SK-N-MC (cell line): ENCODE measurements at regions not wholly inside any gene's neighbourhood (a gene's known extent, or its start where the extent isn't known, plus 50 kb on each side); places are given as distances from the start of the nearest gene placed in this dataset.

ENCODE experiments used
- EZH2 ChIP-seq: fragments of 200-600 bp; sonication (generic); IDR thresholded peaks from one replicate; pipeline ENCODE4 v1.6.1; 2017; ENCODE audit warnings: antibody characterized with exemption
- FOXP2 ChIP-seq: optimal IDR thresholded peaks from 2 replicates; pipeline ENCODE3; 2011; ENCODE audit warnings: mild to moderate bottlenecking, moderate library complexity; ENCODE audit not compliant: insufficient read depth; ENCODE audit errors: extremely low read length, control extremely low read depth
- POLR2AphosphoS5 ChIP-seq: IDR thresholded peaks from 2 replicates; pipeline ENCODE4 v1.6.1; 2012; ENCODE audit warnings: mild to moderate bottlenecking, low read depth, low read length, borderline replicate concordance

DNA sequence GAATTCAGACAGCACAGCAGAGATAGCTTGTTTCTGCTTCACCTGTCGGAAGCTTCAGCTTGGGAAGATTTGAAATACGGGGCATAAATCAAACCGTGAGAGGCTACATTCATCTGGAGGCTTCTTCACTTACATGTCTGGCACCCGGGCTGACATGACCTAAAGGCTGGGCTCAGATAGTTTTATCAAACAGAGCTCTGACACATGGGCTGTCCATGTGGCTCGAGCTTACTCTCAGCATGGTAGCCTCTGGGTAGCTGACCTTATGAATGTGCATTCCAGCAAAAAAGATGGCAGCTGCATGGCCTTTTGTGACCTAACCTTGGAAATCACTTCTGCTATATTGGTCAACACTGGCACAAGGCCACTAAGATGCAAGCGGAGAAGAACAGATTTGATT lies 414.5 kb downstream of the NDFIP2 start:
- TF ChIP-seq POLR2AphosphoS5 (no peak), EZH2 (no peak), FOXP2 (no peak)
